Caco-2 (cell line): ENCODE measurements at regions not wholly inside any gene's neighbourhood (a gene's known extent, or its start where the extent isn't known, plus 50 kb on each side); places are given as distances from the start of the nearest gene placed in this dataset.

ENCODE experiments used
- BruUV-seq: library from RNA; stranded (reverse); fragments of 400-500 nt; replicated peaks from 2 replicates; lab custom pipeline; 2021; lab: Mats Ljungman, UMichigan
- CTCF ChIA-PET: fragments of 300-600 bp; sonication (Branson Sonifier 250); formaldehyde crosslinking; loops from one replicate; lab custom pipeline; 2022; ENCODE audit warnings: antibody characterized with exemption; lab: Charles Lee
- POLR2A ChIA-PET: fragments of 300-600 bp; sonication (Branson Sonifier 250); formaldehyde crosslinking; loops from one replicate; lab custom pipeline; 2022; ENCODE audit warnings: antibody characterized with exemption; lab: Charles Lee
- DNase-seq, 2 experiments: peaks; one replicate each; pipeline versions ENCODE4 v3.0.0 to v3.0.0-alpha.2; 2020 to 2022
- H3K27me3 ChIP-seq: replicated peaks from 2 replicates; pipeline ENCODE4 v1.6.0; 2011; ENCODE audit warnings: low read length; ENCODE audit not compliant: control insufficient read depth, insufficient read depth
- H3K36me3 ChIP-seq: 2 replicates; pipeline ENCODE4 v1.5.1; 2011; ENCODE audit warnings: low read length; ENCODE audit not compliant: control insufficient read depth, insufficient read depth
- H3K4me1 ChIP-seq: fragments of 250-450 bp; sonication (Bioruptor Pico); 2 replicates; pipeline ENCODE4 v1.5.1; 2020; ENCODE audit warnings: mild to moderate bottlenecking
- H3K4me3 ChIP-seq: 2 replicates; pipeline ENCODE4 v1.5.1; 2011; ENCODE audit warnings: low read depth, mild to moderate bottlenecking, control low read depth, low read length
- H3K9me3 ChIP-seq: fragments of 250-450 bp; sonication (Bioruptor Pico); 2 replicates; pipeline ENCODE4 v1.5.1; 2020; ENCODE audit warnings: mild to moderate bottlenecking, moderate library complexity
- H3K27ac Mint-ChIP-seq: one replicate; pipeline ENCODE4 v1.8.0; 2022; ENCODE audit warnings: mixed read lengths; ENCODE audit not compliant: unreplicated experiment
- H3K27me3 Mint-ChIP-seq: one replicate; pipeline ENCODE4 v1.8.0; 2022; ENCODE audit warnings: mixed read lengths; ENCODE audit not compliant: insufficient read depth, unreplicated experiment
- H3K36me3 Mint-ChIP-seq: one replicate; pipeline ENCODE4 v1.8.0; 2022; ENCODE audit warnings: mild to moderate bottlenecking, mixed read lengths; ENCODE audit not compliant: insufficient read depth, unreplicated experiment
- H3K4me1 Mint-ChIP-seq: one replicate; pipeline ENCODE4 v1.8.0; 2022; ENCODE audit warnings: low read depth, mixed read lengths; ENCODE audit not compliant: unreplicated experiment
- H3K4me3 Mint-ChIP-seq: one replicate; pipeline ENCODE4 v1.8.0; 2022; ENCODE audit warnings: mild to moderate bottlenecking, moderate library complexity, mixed read lengths; ENCODE audit not compliant: unreplicated experiment
- H3K9me3 Mint-ChIP-seq: one replicate; pipeline ENCODE4 v1.8.0; 2022; ENCODE audit warnings: mixed read lengths; ENCODE audit not compliant: unreplicated experiment
- intact Hi-C: fragments of 100-400 bp; cut with micrococcal nuclease; formaldehyde crosslinking; loops from one replicate; pipeline ENCODE4 v1.10.0; 2022; ENCODE audit not compliant: unreplicated experiment
- TF ChIP-seq, protein P1 (sequence below), 2 experiments: fragments of 200-600 bp in 1 of 2; IDR thresholded peaks; 1 replicate in 1 of 2; 2 replicates in 1 of 2; pipeline versions ENCODE4 v1.5.1 to v1.8.0; 2011 to 2022; ENCODE audit warnings: antibody characterized with exemption in 1 of 2, control low read depth in 1 of 2, inconsistent platforms in 1 of 2, low read depth in 1 of 2, low read length in 1 of 2, mild to moderate bottlenecking in 1 of 2, moderate library complexity in 1 of 2; ENCODE audit not compliant: insufficient read depth in 1 of 2, severe bottlenecking in 1 of 2, unreplicated experiment in 1 of 2

DNA sequence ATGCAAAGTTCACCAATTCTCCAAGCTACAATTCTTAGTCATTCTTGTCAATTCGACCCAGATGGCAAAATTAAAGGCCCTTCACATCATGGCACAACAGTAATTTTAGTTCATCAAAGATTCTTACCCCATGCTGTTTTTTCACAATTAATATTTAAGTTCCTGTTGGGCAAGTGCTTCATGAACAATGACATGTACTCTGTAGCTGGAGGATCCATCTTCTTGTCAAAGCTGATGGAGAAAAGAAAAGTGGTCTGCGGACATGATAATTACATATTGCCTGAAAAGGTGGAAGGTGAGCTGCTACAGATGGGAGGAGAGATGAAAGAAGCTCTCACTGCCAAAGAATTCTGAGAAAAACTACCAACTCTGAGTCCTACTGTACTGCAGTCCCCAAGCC is 1370.3 kb upstream of the SLC10A2 start:
- BruUV-seq = no TSS peak
- no peak overlapping the region for H3K27ac Mint-ChIP-seq
- ChIA-PET CTCF (no interaction called here), POLR2A (no interaction called here)
- peaks cover 3% of the 10 kb centered on the region for H3K27me3 Mint-ChIP-seq
- intact Hi-C loops = no loop called here
- H3K4me3 ChIP-seq = no peak overlapping the region
- H3K9me3 ChIP-seq = peaks cover 2% of the 10 kb centered on the region; the same call in 1 of the 2 replicates
- TF ChIP-seq, protein P1, sequence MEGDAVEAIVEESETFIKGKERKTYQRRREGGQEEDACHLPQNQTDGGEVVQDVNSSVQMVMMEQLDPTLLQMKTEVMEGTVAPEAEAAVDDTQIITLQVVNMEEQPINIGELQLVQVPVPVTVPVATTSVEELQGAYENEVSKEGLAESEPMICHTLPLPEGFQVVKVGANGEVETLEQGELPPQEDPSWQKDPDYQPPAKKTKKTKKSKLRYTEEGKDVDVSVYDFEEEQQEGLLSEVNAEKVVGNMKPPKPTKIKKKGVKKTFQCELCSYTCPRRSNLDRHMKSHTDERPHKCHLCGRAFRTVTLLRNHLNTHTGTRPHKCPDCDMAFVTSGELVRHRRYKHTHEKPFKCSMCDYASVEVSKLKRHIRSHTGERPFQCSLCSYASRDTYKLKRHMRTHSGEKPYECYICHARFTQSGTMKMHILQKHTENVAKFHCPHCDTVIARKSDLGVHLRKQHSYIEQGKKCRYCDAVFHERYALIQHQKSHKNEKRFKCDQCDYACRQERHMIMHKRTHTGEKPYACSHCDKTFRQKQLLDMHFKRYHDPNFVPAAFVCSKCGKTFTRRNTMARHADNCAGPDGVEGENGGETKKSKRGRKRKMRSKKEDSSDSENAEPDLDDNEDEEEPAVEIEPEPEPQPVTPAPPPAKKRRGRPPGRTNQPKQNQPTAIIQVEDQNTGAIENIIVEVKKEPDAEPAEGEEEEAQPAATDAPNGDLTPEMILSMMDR (IDR thresholded peaks at IDR 0.05; ENCODE audit: insufficient read depth in 1 of 2, low read depth in 1 of 2, low read length in 1 of 2, severe bottlenecking in 1 of 2, unreplicated experiment in 1 of 2) = no peak
- no peaks in the 10 kb centered on the region for H3K36me3 Mint-ChIP-seq
- no peak for DNase-seq
- no peaks in the 10 kb centered on the region for H3K36me3 ChIP-seq
- H3K4me3 Mint-ChIP-seq = no peak overlapping the region
- H3K4me1 Mint-ChIP-seq = no peaks in the 10 kb centered on the region
- no peaks in the 10 kb centered on the region for H3K9me3 Mint-ChIP-seq
- no peaks in the 10 kb centered on the region for H3K4me1 ChIP-seq
- H3K27me3 ChIP-seq = no peaks in the 10 kb centered on the region

GRCh38 chr13:104431895-104432294 is 1365.7 kb upstream of the SLC10A2 start:
- Mint-ChIP-seq H3K27ac (no peak overlapping the region), H3K9me3 (no peaks in the 10 kb centered on the region), H3K4me1 (no peaks in the 10 kb centered on the region), H3K4me3 (no peak overlapping the region), H3K36me3 (no peaks in the 10 kb centered on the region), H3K27me3 (peaks cover 3% of the 10 kb centered on the region)
- no peak for DNase-seq
- H3K4me1 ChIP-seq = no peaks in the 10 kb centered on the region
- H3K4me3 ChIP-seq = no peak overlapping the region
- H3K36me3 ChIP-seq = no peaks in the 10 kb centered on the region
- CTCF ChIA-PET = no interaction called here
- intact Hi-C loops = no loop called here
- TF ChIP-seq, protein P1 (IDR thresholded peaks at IDR 0.05; ENCODE audit: insufficient read depth in 1 of 2, low read depth in 1 of 2, low read length in 1 of 2, severe bottlenecking in 1 of 2, unreplicated experiment in 1 of 2) = no peak
- peaks cover 2% of the 10 kb centered on the region; the same call in 1 of the 2 replicates for H3K9me3 ChIP-seq
- POLR2A ChIA-PET = no interaction called here
- BruUV-seq = no TSS peak
- H3K27me3 ChIP-seq = no peaks in the 10 kb centered on the region

GRCh38 chr13:104426435-104426834 is 1360.2 kb upstream of the SLC10A2 start:
- H3K36me3 Mint-ChIP-seq = no peaks in the 10 kb centered on the region
- no peak overlapping the region for H3K27ac Mint-ChIP-seq
- ChIA-PET POLR2A (no interaction called here), CTCF (no interaction called here)
- Histone ChIP-seq H3K36me3 (no peaks in the 10 kb centered on the region), H3K4me3 (no peak overlapping the region), H3K27me3 (no peaks in the 10 kb centered on the region), H3K4me1 (no peaks in the 10 kb centered on the region), H3K9me3 (no peaks in the 10 kb centered on the region)
- TF ChIP-seq, protein P1 (IDR thresholded peaks at IDR 0.05; ENCODE audit: insufficient read depth in 1 of 2, low read depth in 1 of 2, low read length in 1 of 2, severe bottlenecking in 1 of 2, unreplicated experiment in 1 of 2) = no peak
- no peak for DNase-seq
- BruUV-seq = no TSS peak
- intact Hi-C loops = no loop called here
- H3K27me3 Mint-ChIP-seq = no peaks in the 10 kb centered on the region
- no peaks in the 10 kb centered on the region for H3K9me3 Mint-ChIP-seq
- no peaks in the 10 kb centered on the region for H3K4me1 Mint-ChIP-seq
- no peak overlapping the region for H3K4me3 Mint-ChIP-seq
